ENCODE measurements at regions not wholly inside any gene's neighbourhood (a gene's known extent, or its start where the extent isn't known, plus 50 kb on each side); places are given as distances from the start of the nearest gene placed in this dataset.
A peak's percentile ranks its signal among the peaks of the same experiment; 100 is the strongest.

DNA sequence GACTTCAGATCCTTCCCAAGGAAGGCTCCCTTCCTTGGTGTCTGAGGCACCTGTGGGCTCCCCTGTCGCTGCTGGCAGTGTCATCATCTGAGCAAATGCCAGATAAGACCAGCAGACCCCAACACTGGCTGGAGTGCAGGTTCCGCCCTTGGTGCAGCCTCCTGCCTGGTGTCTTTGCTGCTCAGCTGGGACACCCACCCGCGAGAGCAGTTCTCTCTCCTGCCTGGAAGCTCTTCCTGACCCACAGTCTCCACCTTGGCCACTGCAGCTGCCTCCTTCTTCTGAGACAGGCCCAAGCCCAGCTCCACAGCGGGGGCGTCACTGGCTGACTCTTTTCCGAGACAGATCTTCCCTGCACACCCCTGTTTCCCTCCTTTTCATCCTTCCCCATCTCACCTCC is 395.7 kb upstream of the MAP3K7 start:
- CTCF ChIA-PET, result no interaction called here

GRCh38 chr6:90982051-90982450 is 395.2 kb upstream of the MAP3K7 start:
- ATAC-seq (no peak), DNase-seq (peak; percentile 12)
- Histone ChIP-seq H3K4me3 (ENCODE audit: low read length) (no peak overlapping the region), H3K4me1 (ENCODE audit: insufficient read depth, low read length) (no peaks in the 10 kb centered on the region), H3K27me3 (ENCODE audit: low read length) (no peaks in the 10 kb centered on the region; the same call in 1 of the 2 replicates), H3K79me2 (ENCODE audit: low read length) (no peaks in the 10 kb centered on the region), H3K27ac (ENCODE audit: low read length) (no peak overlapping the region), H3K9me3 (ENCODE audit: low read length) (no peaks in the 10 kb centered on the region), H3K9me2 (replicated peaks; ENCODE audit: low read length) (no peaks in the 10 kb centered on the region), H3K36me3 (ENCODE audit: low read depth, low read length) (no peaks in the 10 kb centered on the region), H2AFZ (ENCODE audit: low read length) (no peak overlapping the region), H3K9ac (ENCODE audit: low read length) (no peak overlapping the region), H3F3A (ENCODE audit: low read length, unreplicated experiment) (no peaks in the 10 kb centered on the region), H3K4me2 (ENCODE audit: low read length) (no peak overlapping the region), H4K20me1 (ENCODE audit: low read length) (no peaks in the 10 kb centered on the region)
- intact Hi-C loops (cut with micrococcal nuclease), result no loop called here
- ChIA-PET POLR2A (ENCODE audit: unreplicated experiment) (no interaction called here), CTCF (no interaction called here)
- BruUV-seq (replicated peaks), result no TSS peak
- TF ChIP-seq CTCF (conservative IDR thresholded peaks at IDR 0.05; ENCODE audit: low read depth, low read length) (peak; percentile 37; the same call in 1 of the 2 replicates), EZH2 (IDR thresholded peaks at IDR 0.05; ENCODE audit: low read length, unreplicated experiment) (no peak)

More for the DNA sequence above, 395.7 kb upstream of the MAP3K7 start:
- H2AFZ ChIP-seq (ENCODE audit: low read length), result no peak overlapping the region
- no peaks in the 10 kb centered on the region for H3K4me1 ChIP-seq (ENCODE audit: insufficient read depth, low read length)
- H3K36me3 ChIP-seq (ENCODE audit: low read depth, low read length), result no peaks in the 10 kb centered on the region
- POLR2A ChIA-PET (ENCODE audit: unreplicated experiment), result no interaction called here
- H3K4me3 ChIP-seq (ENCODE audit: low read length), result no peak overlapping the region
- H3K9ac ChIP-seq (ENCODE audit: low read length), result no peak overlapping the region
- no peak for ATAC-seq
- H3F3A ChIP-seq (ENCODE audit: low read length, unreplicated experiment), result no peaks in the 10 kb centered on the region
- BruUV-seq (replicated peaks), result no TSS peak
- no peaks in the 10 kb centered on the region for H3K9me2 ChIP-seq (replicated peaks; ENCODE audit: low read length)
- H3K4me2 ChIP-seq (ENCODE audit: low read length), result no peak overlapping the region
- H4K20me1 ChIP-seq (ENCODE audit: low read length), result no peaks in the 10 kb centered on the region
- no peaks in the 10 kb centered on the region for H3K9me3 ChIP-seq (ENCODE audit: low read length)
- TF ChIP-seq EZH2 (IDR thresholded peaks at IDR 0.05; ENCODE audit: low read length, unreplicated experiment) (no peak), EZH2phosphoT487 (IDR thresholded peaks at IDR 0.05; ENCODE audit: borderline replicate concordance, low read length) (no peak), CTCF (conservative IDR thresholded peaks at IDR 0.05; ENCODE audit: low read depth, low read length) (no peak)
- no peak overlapping the region for H3K27ac ChIP-seq (ENCODE audit: low read length)
- no peaks in the 10 kb centered on the region for H3K79me2 ChIP-seq (ENCODE audit: low read length)
- no peak for DNase-seq
- intact Hi-C loops (cut with micrococcal nuclease), result no loop called here
- H3K27me3 ChIP-seq (ENCODE audit: low read length), result no peaks in the 10 kb centered on the region; the same call in 1 of the 2 replicates

DNA sequence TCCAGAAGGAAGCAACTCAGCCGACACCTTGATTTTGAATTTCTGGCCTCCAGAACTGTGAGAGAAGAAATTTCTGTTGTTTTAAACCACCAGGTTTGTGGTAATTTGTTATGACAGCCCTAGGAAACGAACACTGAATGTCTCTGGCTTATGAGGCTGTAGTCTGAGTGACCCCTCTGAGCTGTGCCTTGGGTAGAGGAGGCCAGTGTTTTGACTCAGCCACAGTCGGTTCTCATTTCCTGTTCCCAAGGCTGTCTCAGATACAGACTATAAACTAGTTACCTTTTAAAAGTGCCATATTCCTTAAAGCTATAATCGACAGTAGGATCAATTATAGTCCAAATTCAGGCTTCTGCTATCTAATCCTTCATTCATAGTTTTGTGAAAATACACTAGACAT is 391.2 kb upstream of the MAP3K7 start:
- TF ChIP-seq EZH2 (IDR thresholded peaks at IDR 0.05; ENCODE audit: low read length, unreplicated experiment), result no peak
- TF ChIP-seq EZH2phosphoT487 (IDR thresholded peaks at IDR 0.05; ENCODE audit: borderline replicate concordance, low read length), result no peak
- TF ChIP-seq CTCF (conservative IDR thresholded peaks at IDR 0.05; ENCODE audit: low read depth, low read length), result no peak
- ATAC-seq, result no peak
- Histone ChIP-seq H3K4me2 (ENCODE audit: low read length) (no peak overlapping the region), H3K9ac (ENCODE audit: low read length) (no peak overlapping the region), H3K27ac (ENCODE audit: low read length) (no peak overlapping the region), H3K79me2 (ENCODE audit: low read length) (no peaks in the 10 kb centered on the region), H3K4me1 (ENCODE audit: insufficient read depth, low read length) (no peaks in the 10 kb centered on the region), H3K9me2 (replicated peaks; ENCODE audit: low read length) (no peaks in the 10 kb centered on the region), H4K20me1 (ENCODE audit: low read length) (no peaks in the 10 kb centered on the region), H2AFZ (ENCODE audit: low read length) (no peak overlapping the region), H3K27me3 (ENCODE audit: low read length) (no peaks in the 10 kb centered on the region), H3K4me3 (ENCODE audit: low read length) (no peak overlapping the region), H3K9me3 (ENCODE audit: low read length) (no peaks in the 10 kb centered on the region), H3F3A (ENCODE audit: low read length, unreplicated experiment) (no peaks in the 10 kb centered on the region), H3K36me3 (ENCODE audit: low read depth, low read length) (no peaks in the 10 kb centered on the region)
- ChIA-PET CTCF (interaction anchor here (0.6 kb wide), 1 partner anchor 188 kb away, joined by 3 read pairs; no protein-coding TSS in a partner anchor), POLR2A (ENCODE audit: unreplicated experiment) (no interaction called here)
- no TSS peak for BruUV-seq (replicated peaks)
- no peak for DNase-seq
- intact Hi-C loops (cut with micrococcal nuclease), result no loop called here

Measured in PC-3 (cell line).